Aorta (tissue), 5 donors: ENCODE measurements at regions not wholly inside any gene's neighbourhood (a gene's known extent, or its start where the extent isn't known, plus 50 kb on each side); places are given as distances from the start of the nearest gene placed in this dataset.

Source experiments
- ATAC-seq: fragments of 200-7000 bp; cut with Tn5 transposase; one replicate; pipeline ENCODE4 v1.9.1; 2022; ENCODE audit warnings: moderate library complexity; ENCODE audit not compliant: low FRiP score
- DNase-seq, 2 donors: peaks; one replicate each; pipeline ENCODE4 v3.0.0-alpha.2; 2020
- H3K27ac ChIP-seq, 2 donors: one replicate each; pipeline ENCODE4 v1.5.1; 2013; ENCODE audit warnings: low read length in 2 of 2, mild to moderate bottlenecking in 2 of 2, moderate library complexity in 2 of 2, control low read depth in 1 of 2, inconsistent platforms in 1 of 2, low read depth in 1 of 2
- H3K27me3 ChIP-seq, 2 donors: one replicate each; pipeline ENCODE4 v1.6.1; 2013; ENCODE audit warnings: control low read depth in 1 of 2, low read length in 1 of 2, mild to moderate bottlenecking in 1 of 2, moderate library complexity in 1 of 2; ENCODE audit not compliant: insufficient read depth in 2 of 2, control insufficient read depth in 1 of 2
- H3K36me3 ChIP-seq, 2 donors: one replicate each; pipeline ENCODE4 v1.6.1; 2013; ENCODE audit warnings: control low read depth in 1 of 2, low read length in 1 of 2, mild to moderate bottlenecking in 1 of 2; ENCODE audit not compliant: insufficient read depth in 2 of 2, control insufficient read depth in 1 of 2
- H3K4me1 ChIP-seq, 2 donors: one replicate each; pipeline ENCODE4 v1.6.1; 2013; ENCODE audit warnings: low read length in 2 of 2, control low read depth in 1 of 2, mild to moderate bottlenecking in 1 of 2, moderate library complexity in 1 of 2; ENCODE audit not compliant: insufficient read depth in 2 of 2, control insufficient read depth in 1 of 2
- H3K4me3 ChIP-seq, 2 donors: one replicate each; pipeline ENCODE4 v1.5.1; 2013; ENCODE audit warnings: low read length in 2 of 2, control low read depth in 1 of 2, mild to moderate bottlenecking in 1 of 2
- H3K9me3 ChIP-seq: one replicate; pipeline ENCODE4 v1.6.1; 2013; ENCODE audit warnings: mild to moderate bottlenecking, low read length; ENCODE audit not compliant: control insufficient read depth
- WGBS, 2 donors: extraction: QIAGEN DNeasy Blood & Tissue Kit; methylation state at CpG; one replicate each; pipeline ENCODE4 v1.1.7; 2013; 5-methylcytosine and 5-hydroxymethylcytosine counted together
- intact Hi-C, 2 donors: fragments of 100-400 bp; cut with DNase I; formaldehyde crosslinking; loops; one replicate each; pipeline versions ENCODE4 v1.14.2 to v1.15.0; 2022
- donor health status: healthy with polysubstance abuse.
- donor health status: Bipolar disorder and iron deficiency.
- donor health status: DM: no; HTN: no; CAD: no.
- donor health status: DM: no; HTN: no; CAD: no.
- donor health status: DM: yes; HTN: yes; CAD: no.

- H3K4me3 ChIP-seq: no peak overlapping the region
- H3K36me3 ChIP-seq: no peaks in the 10 kb centered on the region
- H3K27ac ChIP-seq: no peak overlapping the region
- H3K27me3 ChIP-seq: no peaks in the 10 kb centered on the region
- H3K9me3 ChIP-seq: no peaks in the 10 kb centered on the region
- H3K4me1 ChIP-seq: no peaks in the 10 kb centered on the region
- no peak for DNase-seq
- WGBS, 2 donors: 97 to 98% methylated on average over 1 of the region's 1 CpG
- intact Hi-C loops: no loop called here
- no peak for ATAC-seq
Measured at GRCh38 chr6:27154696-27155095, 92.8 kb upstream of the PRSS16 start.

- Histone ChIP-seq H3K4me1 (no peaks in the 10 kb centered on the region), H3K36me3 (no peaks in the 10 kb centered on the region), H3K4me3 (peak overlapping the region; percentile 3 to 40), H3K27ac (no peak overlapping the region), H3K9me3 (no peaks in the 10 kb centered on the region), H3K27me3 (no peaks in the 10 kb centered on the region)
- intact Hi-C loops: no loop called here
- DNase-seq (no peak), ATAC-seq (no peak)
- WGBS, 2 donors: 32 to 34% methylated on average over 15 of the region's 15 CpGs
Measured at GRCh38 chr6:27156874-27157458, 90.5 kb upstream of the PRSS16 start.

- H3K27me3 ChIP-seq: no peaks in the 10 kb centered on the region
- no peak overlapping the region for H3K27ac ChIP-seq
- DNase-seq: peak; percentile 78 to 82
- no peaks in the 10 kb centered on the region for H3K4me1 ChIP-seq
- H3K4me3 ChIP-seq: peak overlapping the region; percentile 3 to 40
- intact Hi-C loops: no loop called here
- no peaks in the 10 kb centered on the region for H3K9me3 ChIP-seq
- ATAC-seq: peak; percentile 75
- no peaks in the 10 kb centered on the region for H3K36me3 ChIP-seq
- 2 to 3% methylated on average over 34 of the region's 34 CpGs for WGBS, 2 donors
Measured at GRCh38 chr6:27157459-27158315, 89.8 kb upstream of the PRSS16 start.

- intact Hi-C loops: no loop called here
- no peaks in the 10 kb centered on the region for H3K36me3 ChIP-seq
- H3K4me1 ChIP-seq: no peaks in the 10 kb centered on the region
- H3K4me3 ChIP-seq: no peak overlapping the region
- H3K9me3 ChIP-seq: no peaks in the 10 kb centered on the region
- ATAC-seq: no peak
- H3K27me3 ChIP-seq: no peaks in the 10 kb centered on the region
- no peak for DNase-seq
- 67 to 77% methylated on average over 4 of the region's 4 CpGs for WGBS, 2 donors
- H3K27ac ChIP-seq: no peak overlapping the region
Measured at GRCh38 chr6:27158316-27158643, 89.2 kb upstream of the PRSS16 start.

GRCh38 chr6:27159725-27160124 lies 87.8 kb upstream of the PRSS16 start:
- 88 to 92% methylated on average over 2 of the region's 2 CpGs for WGBS, 2 donors
- H3K36me3 ChIP-seq: no peaks in the 10 kb centered on the region
- no peak overlapping the region for H3K27ac ChIP-seq
- no peaks in the 10 kb centered on the region for H3K27me3 ChIP-seq
- H3K9me3 ChIP-seq: no peaks in the 10 kb centered on the region
- no peak for DNase-seq
- intact Hi-C loops: no loop called here
- no peak overlapping the region for H3K4me3 ChIP-seq
- no peak for ATAC-seq
- H3K4me1 ChIP-seq: no peaks in the 10 kb centered on the region

- Histone ChIP-seq H3K27me3 (no peaks in the 10 kb centered on the region), H3K4me1 (no peaks in the 10 kb centered on the region), H3K9me3 (no peaks in the 10 kb centered on the region), H3K36me3 (no peaks in the 10 kb centered on the region), H3K4me3 (no peak overlapping the region), H3K27ac (no peak overlapping the region)
- no peak for DNase-seq
- 23 to 43% methylated on average over 1 of the region's 1 CpG for WGBS, 2 donors
- no peak for ATAC-seq
- intact Hi-C loops: no loop called here
Measured at GRCh38 chr6:27161115-27161514, 86.4 kb upstream of the PRSS16 start.

GRCh38 chr6:27161603-27161945 lies 85.9 kb upstream of the PRSS16 start:
- ATAC-seq (no peak), DNase-seq (no peak)
- Histone ChIP-seq H3K27me3 (no peaks in the 10 kb centered on the region), H3K27ac (no peak overlapping the region), H3K4me3 (no peak overlapping the region), H3K9me3 (no peaks in the 10 kb centered on the region), H3K4me1 (no peaks in the 10 kb centered on the region), H3K36me3 (no peaks in the 10 kb centered on the region)
- WGBS, 2 donors: 48 to 56% methylated on average over 4 of the region's 4 CpGs
- intact Hi-C loops: no loop called here

- intact Hi-C loops: no loop called here
- Histone ChIP-seq H3K9me3 (no peaks in the 10 kb centered on the region), H3K36me3 (no peaks in the 10 kb centered on the region), H3K27ac (no peak overlapping the region), H3K27me3 (no peaks in the 10 kb centered on the region), H3K4me1 (no peaks in the 10 kb centered on the region), H3K4me3 (no peak overlapping the region)
- no peak for ATAC-seq
- DNase-seq: no peak
- WGBS, 2 donors: 19 to 20% methylated on average over 9 of the region's 9 CpGs
Measured at GRCh38 chr6:27161946-27162603, 85.4 kb upstream of the PRSS16 start.

GRCh38 chr6:27163834-27164233 lies 83.7 kb upstream of the PRSS16 start:
- Histone ChIP-seq H3K27ac (no peak overlapping the region), H3K9me3 (no peaks in the 10 kb centered on the region), H3K4me3 (no peak overlapping the region), H3K27me3 (no peaks in the 10 kb centered on the region), H3K4me1 (no peaks in the 10 kb centered on the region), H3K36me3 (no peaks in the 10 kb centered on the region)
- ATAC-seq (no peak), DNase-seq (no peak)
- intact Hi-C loops: no loop called here
